ENCODE measurements at regions not wholly inside any gene's neighbourhood (a gene's known extent, or its start where the extent isn't known, plus 50 kb on each side); places are given as distances from the start of the nearest gene placed in this dataset.

DNA sequence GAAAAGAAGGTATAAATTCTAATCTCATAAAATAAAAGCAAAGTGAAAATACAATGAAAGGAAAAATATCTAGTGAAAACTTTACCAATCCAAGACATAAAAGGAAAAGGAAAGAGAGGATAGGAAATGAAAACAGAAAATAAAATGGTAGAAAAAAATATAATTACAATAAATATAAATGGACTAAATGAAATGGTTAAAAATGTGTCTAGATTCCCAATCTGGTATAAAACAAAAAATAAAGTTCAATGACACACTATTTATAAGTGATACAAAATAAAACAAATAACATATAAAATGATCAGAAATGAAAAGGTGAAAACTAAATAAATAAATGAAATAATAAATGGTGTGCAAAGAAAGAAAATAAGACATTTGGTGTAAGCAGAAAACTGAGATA lies 516.4 kb upstream of the RORB start:
- TF ChIP-seq, protein P1, sequence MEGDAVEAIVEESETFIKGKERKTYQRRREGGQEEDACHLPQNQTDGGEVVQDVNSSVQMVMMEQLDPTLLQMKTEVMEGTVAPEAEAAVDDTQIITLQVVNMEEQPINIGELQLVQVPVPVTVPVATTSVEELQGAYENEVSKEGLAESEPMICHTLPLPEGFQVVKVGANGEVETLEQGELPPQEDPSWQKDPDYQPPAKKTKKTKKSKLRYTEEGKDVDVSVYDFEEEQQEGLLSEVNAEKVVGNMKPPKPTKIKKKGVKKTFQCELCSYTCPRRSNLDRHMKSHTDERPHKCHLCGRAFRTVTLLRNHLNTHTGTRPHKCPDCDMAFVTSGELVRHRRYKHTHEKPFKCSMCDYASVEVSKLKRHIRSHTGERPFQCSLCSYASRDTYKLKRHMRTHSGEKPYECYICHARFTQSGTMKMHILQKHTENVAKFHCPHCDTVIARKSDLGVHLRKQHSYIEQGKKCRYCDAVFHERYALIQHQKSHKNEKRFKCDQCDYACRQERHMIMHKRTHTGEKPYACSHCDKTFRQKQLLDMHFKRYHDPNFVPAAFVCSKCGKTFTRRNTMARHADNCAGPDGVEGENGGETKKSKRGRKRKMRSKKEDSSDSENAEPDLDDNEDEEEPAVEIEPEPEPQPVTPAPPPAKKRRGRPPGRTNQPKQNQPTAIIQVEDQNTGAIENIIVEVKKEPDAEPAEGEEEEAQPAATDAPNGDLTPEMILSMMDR (IDR thresholded peaks at IDR 0.05) = no peak
- TF ChIP-seq POLR2A (IDR thresholded peaks at IDR 0.05) = no peak

All from testis (tissue), 2 donors.